ENCODE measurements at regions not wholly inside any gene's neighbourhood (a gene's known extent, or its start where the extent isn't known, plus 50 kb on each side); places are given as distances from the start of the nearest gene placed in this dataset.
"Not testable (repeated sequence)": the region's sequence is repeated elsewhere in the genome, so short reads cannot be mapped to it uniquely, and the experiment has no call there.

GRCh38 chr1:58968360-58968952, 184.6 kb upstream of the JUN start:
- BruUV-seq (replicated peaks), result no TSS peak
- no peak overlapping the region for H3K27ac ChIP-seq (ENCODE audit: low read depth, low read length, poor library complexity, severe bottlenecking)
- CTCF ChIA-PET, result no interaction called here

GRCh38 chr1:58969176-58969575, 185.3 kb upstream of the JUN start:
- CTCF ChIA-PET; POLR2A ChIA-PET (ENCODE audit: low non-redundant PET); intact Hi-C loops (cut with micrococcal nuclease; ENCODE audit: unreplicated experiment): not testable (repeated sequence)

More at GRCh38 chr1:58968360-58968952, 184.6 kb upstream of the JUN start:
- intact Hi-C loops (cut with micrococcal nuclease; ENCODE audit: unreplicated experiment), result no loop called here
- POLR2A ChIA-PET (ENCODE audit: low non-redundant PET), result interaction anchor here (0.6 kb wide), 1 partner anchor 253 kb away, joined by 4 read pairs; no protein-coding TSS in a partner anchor
- no peak overlapping the region for H3K4me3 ChIP-seq (ENCODE audit: low read depth, low read length, poor library complexity, severe bottlenecking)
- no peaks in the 10 kb centered on the region for H3K27me3 ChIP-seq (replicated peaks; ENCODE audit: insufficient read depth, low read depth, low read length, poor library complexity)
- no peaks in the 10 kb centered on the region for H3K4me1 ChIP-seq (ENCODE audit: insufficient read depth, low read length, poor library complexity, severe bottlenecking)
- H3K9me3 ChIP-seq (ENCODE audit: low read depth, low read length, poor library complexity, severe bottlenecking), result no peaks in the 10 kb centered on the region
- TF ChIP-seq CTCF (conservative IDR thresholded peaks at IDR 0.05; ENCODE audit: low read depth, low read length), result no peak
- no peak for TF ChIP-seq EZH2 (IDR thresholded peaks at IDR 0.05; ENCODE audit: borderline replicate concordance, low read depth, low read length, poor library complexity, severe bottlenecking)
- no peaks in the 10 kb centered on the region for H3K36me3 ChIP-seq (ENCODE audit: insufficient read depth, low read length, poor library complexity, severe bottlenecking)
- DNase-seq (ENCODE audit: low spot score), result no peak

GRCh38 chr1:58971629-58972140, 187.8 kb upstream of the JUN start:
- intact Hi-C loops (cut with micrococcal nuclease; ENCODE audit: unreplicated experiment), result no loop called here
- no peak for TF ChIP-seq EZH2 (IDR thresholded peaks at IDR 0.05; ENCODE audit: borderline replicate concordance, low read depth, low read length, poor library complexity, severe bottlenecking)
- TF ChIP-seq CTCF (conservative IDR thresholded peaks at IDR 0.05; ENCODE audit: low read depth, low read length), result no peak
- no peaks in the 10 kb centered on the region for H3K27me3 ChIP-seq (replicated peaks; ENCODE audit: insufficient read depth, low read depth, low read length, poor library complexity)
- H3K9me3 ChIP-seq (ENCODE audit: low read depth, low read length, poor library complexity, severe bottlenecking), result no peaks in the 10 kb centered on the region
- no peaks in the 10 kb centered on the region for H3K36me3 ChIP-seq (ENCODE audit: insufficient read depth, low read length, poor library complexity, severe bottlenecking)
- DNase-seq (ENCODE audit: low spot score), result no peak
- POLR2A ChIA-PET (ENCODE audit: low non-redundant PET), result no interaction called here
- CTCF ChIA-PET, result no interaction called here
- no peak overlapping the region for H3K4me3 ChIP-seq (ENCODE audit: low read depth, low read length, poor library complexity, severe bottlenecking)
- BruUV-seq (replicated peaks), result no TSS peak
- no peak overlapping the region for H3K27ac ChIP-seq (ENCODE audit: low read depth, low read length, poor library complexity, severe bottlenecking)
- no peaks in the 10 kb centered on the region for H3K4me1 ChIP-seq (ENCODE audit: insufficient read depth, low read length, poor library complexity, severe bottlenecking)

More at GRCh38 chr1:58969176-58969575, 185.3 kb upstream of the JUN start:
- not testable (repeated sequence) for H3K36me3 ChIP-seq (ENCODE audit: insufficient read depth, low read length, poor library complexity, severe bottlenecking); H3K27me3 ChIP-seq (replicated peaks; ENCODE audit: insufficient read depth, low read depth, low read length, poor library complexity); BruUV-seq (replicated peaks); H3K4me3 ChIP-seq (ENCODE audit: low read depth, low read length, poor library complexity, severe bottlenecking); H3K4me1 ChIP-seq (ENCODE audit: insufficient read depth, low read length, poor library complexity, severe bottlenecking); DNase-seq (ENCODE audit: low spot score); H3K9me3 ChIP-seq (ENCODE audit: low read depth, low read length, poor library complexity, severe bottlenecking); H3K27ac ChIP-seq (ENCODE audit: low read depth, low read length, poor library complexity, severe bottlenecking)

- intact Hi-C loops (cut with micrococcal nuclease; ENCODE audit: unreplicated experiment), result no loop called here
- no peak for TF ChIP-seq EZH2 (IDR thresholded peaks at IDR 0.05; ENCODE audit: borderline replicate concordance, low read depth, low read length, poor library complexity, severe bottlenecking)
- TF ChIP-seq CTCF (conservative IDR thresholded peaks at IDR 0.05; ENCODE audit: low read depth, low read length), result no peak
- BruUV-seq (replicated peaks), result no TSS peak
- no peak overlapping the region for H3K27ac ChIP-seq (ENCODE audit: low read depth, low read length, poor library complexity, severe bottlenecking)
- no peaks in the 10 kb centered on the region for H3K36me3 ChIP-seq (ENCODE audit: insufficient read depth, low read length, poor library complexity, severe bottlenecking)
- no peaks in the 10 kb centered on the region for H3K27me3 ChIP-seq (replicated peaks; ENCODE audit: insufficient read depth, low read depth, low read length, poor library complexity)
- H3K4me1 ChIP-seq (ENCODE audit: insufficient read depth, low read length, poor library complexity, severe bottlenecking), result no peaks in the 10 kb centered on the region
- H3K4me3 ChIP-seq (ENCODE audit: low read depth, low read length, poor library complexity, severe bottlenecking), result no peak overlapping the region
- no peaks in the 10 kb centered on the region for H3K9me3 ChIP-seq (ENCODE audit: low read depth, low read length, poor library complexity, severe bottlenecking)
- no peak for DNase-seq (ENCODE audit: low spot score)
- ChIA-PET CTCF (no interaction called here), POLR2A (ENCODE audit: low non-redundant PET) (no interaction called here)
Observed at GRCh38 chr1:58975888-58976287, 192.0 kb upstream of the JUN start.

All from A673 (cell line).